Glutamatergic neuron (in vitro differentiated cells): ENCODE measurements at regions not wholly inside any gene's neighbourhood (a gene's known extent, or its start where the extent isn't known, plus 50 kb on each side); places are given as distances from the start of the nearest gene placed in this dataset.
A peak's percentile ranks its signal among the peaks of the same experiment; 100 is the strongest.
"Not testable (repeated sequence)": the region's sequence is repeated elsewhere in the genome, so short reads cannot be mapped to it uniquely, and the experiment has no call there.

Experiments used
- DNase-seq: peaks from one replicate; pipeline ENCODE4 v3.0.0; 2022
- H3K27ac Mint-ChIP-seq: one replicate; pipeline ENCODE4 v1.8.0; 2020; ENCODE audit warnings: mild to moderate bottlenecking, mixed read lengths, inconsistent platforms; ENCODE audit not compliant: unreplicated experiment
- H3K27me3 Mint-ChIP-seq: one replicate; pipeline ENCODE4 v1.8.0; 2020; ENCODE audit warnings: mild to moderate bottlenecking, moderate library complexity, mixed read lengths, inconsistent platforms; ENCODE audit not compliant: unreplicated experiment
- H3K36me3 Mint-ChIP-seq: one replicate; pipeline ENCODE4 v1.8.0; 2020; ENCODE audit warnings: mild to moderate bottlenecking, mixed read lengths, inconsistent platforms; ENCODE audit not compliant: unreplicated experiment
- H3K4me1 Mint-ChIP-seq: one replicate; pipeline ENCODE4 v1.8.0; 2020; ENCODE audit warnings: mild to moderate bottlenecking, low read depth, mixed read lengths, inconsistent platforms; ENCODE audit not compliant: unreplicated experiment
- H3K4me3 Mint-ChIP-seq: one replicate; pipeline ENCODE4 v1.8.0; 2020; ENCODE audit warnings: mild to moderate bottlenecking, mixed read lengths, inconsistent platforms; ENCODE audit not compliant: unreplicated experiment
- H3K9me3 Mint-ChIP-seq: one replicate; pipeline ENCODE4 v1.8.0; 2020; ENCODE audit warnings: mild to moderate bottlenecking, moderate library complexity, mixed read lengths, inconsistent platforms; ENCODE audit not compliant: unreplicated experiment
- CTCF ChIP-seq: fragments of 200-600 bp; sonication (generic); IDR thresholded peaks from one replicate; pipeline ENCODE4 v1.5.0; 2021; ENCODE audit not compliant: partially characterized antibody, unreplicated experiment

GRCh38 chr5:29203049-29203448, 1990.4 kb upstream of the CDH6 start:
- no peaks in the 10 kb centered on the region for H3K9me3 Mint-ChIP-seq
- no peak overlapping the region for H3K4me3 Mint-ChIP-seq
- H3K27me3 Mint-ChIP-seq = no peaks in the 10 kb centered on the region
- TF ChIP-seq CTCF = no peak
- no peaks in the 10 kb centered on the region for H3K36me3 Mint-ChIP-seq
- H3K4me1 Mint-ChIP-seq = no peaks in the 10 kb centered on the region
- H3K27ac Mint-ChIP-seq = no peak overlapping the region
- no peak for DNase-seq

GRCh38 chr5:29197631-29198454, 1995.6 kb upstream of the CDH6 start:
- Mint-ChIP-seq H3K4me3 (no peak overlapping the region), H3K36me3 (no peaks in the 10 kb centered on the region), H3K4me1 (no peaks in the 10 kb centered on the region), H3K9me3 (no peaks in the 10 kb centered on the region), H3K27me3 (no peaks in the 10 kb centered on the region), H3K27ac (no peak overlapping the region)
- DNase-seq = no peak
- TF ChIP-seq CTCF = no peak

GRCh38 chr5:29193972-29194371, 1999.5 kb upstream of the CDH6 start:
- Mint-ChIP-seq H3K36me3 (no peaks in the 10 kb centered on the region), H3K4me1 (no peaks in the 10 kb centered on the region), H3K27ac (no peak overlapping the region), H3K27me3 (no peaks in the 10 kb centered on the region), H3K9me3 (peaks cover 2% of the 10 kb centered on the region), H3K4me3 (no peak overlapping the region)
- no peak for TF ChIP-seq CTCF
- DNase-seq = no peak

- not testable (repeated sequence) for H3K4me1 Mint-ChIP-seq, H3K4me3 Mint-ChIP-seq, H3K9me3 Mint-ChIP-seq, DNase-seq, H3K27me3 Mint-ChIP-seq, H3K36me3 Mint-ChIP-seq
- peak overlapping the region; percentile 33 for H3K27ac Mint-ChIP-seq
Observed at GRCh38 chr5:29191269-29192048, 2002.0 kb upstream of the CDH6 start.

GRCh38 chr5:29190398-29190797, 2003.1 kb upstream of the CDH6 start:
- H3K36me3 Mint-ChIP-seq, H3K4me1 Mint-ChIP-seq, H3K27ac Mint-ChIP-seq, H3K4me3 Mint-ChIP-seq, DNase-seq, H3K9me3 Mint-ChIP-seq, H3K27me3 Mint-ChIP-seq: not testable (repeated sequence)

- H3K36me3 Mint-ChIP-seq, DNase-seq, H3K4me3 Mint-ChIP-seq, H3K27me3 Mint-ChIP-seq, H3K4me1 Mint-ChIP-seq, H3K9me3 Mint-ChIP-seq, H3K27ac Mint-ChIP-seq: not testable (repeated sequence)
Observed at GRCh38 chr5:29186380-29186779, 2007.1 kb upstream of the CDH6 start.
